HEK293 (cell line): ENCODE measurements at regions not wholly inside any gene's neighbourhood (a gene's known extent, or its start where the extent isn't known, plus 50 kb on each side); places are given as distances from the start of the nearest gene placed in this dataset.

Experiments used
- CTCF ChIA-PET: fragments of 350-600 bp; formaldehyde crosslinking; extraction: SDS; loops from one replicate; lab custom pipeline; 2021; ENCODE audit warnings: antibody characterized with exemption; lab: Yijun Ruan, JAX
- POLR2A ChIA-PET: fragments of 300-600 bp; formaldehyde crosslinking; extraction: SDS; loops from one replicate; lab custom pipeline; 2020; ENCODE audit warnings: antibody characterized with exemption, inconsistent platforms; lab: Yijun Ruan, JAX
- H3K27ac ChIP-seq: fragments of 200-500 bp; sonication (Bioruptor generic); 2 replicates; pipeline ENCODE4 v1.5.1; 2014; ENCODE audit warnings: low read depth, low read length, control low read depth, inconsistent platforms; ENCODE audit errors: extremely low read depth
- H3K36me3 ChIP-seq, 2 experiments: fragments of 200-500 bp in 1 of 2; sonication (Bioruptor generic) in 1 of 2; 1 replicate in 1 of 2; 2 replicates in 1 of 2; pipeline ENCODE4 v1.5.1; 2014 to 2017; ENCODE audit warnings: inconsistent platforms in 2 of 2, low read length in 2 of 2; ENCODE audit not compliant: control insufficient read depth in 2 of 2, insufficient read depth in 1 of 2
- H3K4me1 ChIP-seq: fragments of 200-500 bp; sonication (Bioruptor generic); 2 replicates; pipeline ENCODE4 v1.5.1; 2014; ENCODE audit warnings: mild to moderate bottlenecking, low read length, inconsistent platforms; ENCODE audit not compliant: control insufficient read depth, insufficient read depth
- H3K4me3 ChIP-seq: 2 replicates; pipeline ENCODE4 v1.5.1; 2011; ENCODE audit warnings: low read depth, mild to moderate bottlenecking, control low read depth, low read length, moderate library complexity
- H3K9me3 ChIP-seq: fragments of 200-500 bp; sonication (Bioruptor generic); 2 replicates; pipeline ENCODE4 v1.5.1; 2014; ENCODE audit warnings: low read depth, low read length, inconsistent platforms; ENCODE audit not compliant: control insufficient read depth, insufficient read depth
- CTCF ChIP-seq: fragments of 450-650 bp; formaldehyde crosslinking; IDR thresholded peaks from 2 replicates; pipeline ENCODE4 v1.5.1; 2016; ENCODE audit warnings: missing biosample characterization, missing genetic modification characterization
- GLIS1 ChIP-seq: fragments of 450-650 bp; formaldehyde crosslinking; IDR thresholded peaks from 2 replicates; pipeline ENCODE4 v1.5.1; 2016; ENCODE audit warnings: missing biosample characterization, missing genetic modification characterization
- GLIS2 ChIP-seq: fragments of 450-650 bp; formaldehyde crosslinking; IDR thresholded peaks from 2 replicates; pipeline ENCODE4 v1.5.1; 2016; ENCODE audit warnings: missing biosample characterization, missing genetic modification characterization
- MYNN ChIP-seq: fragments of 450-650 bp; formaldehyde crosslinking; IDR thresholded peaks from 2 replicates; pipeline ENCODE4 v1.5.1; 2016; ENCODE audit warnings: missing biosample characterization, missing genetic modification characterization, borderline replicate concordance
- MZF1 ChIP-seq: fragments of 450-650 bp; formaldehyde crosslinking; IDR thresholded peaks from 2 replicates; pipeline ENCODE4 v1.5.1; 2017; ENCODE audit warnings: missing biosample characterization, missing genetic modification characterization, borderline replicate concordance
- ZBTB17 ChIP-seq: fragments of 450-650 bp; formaldehyde crosslinking; IDR thresholded peaks from 2 replicates; pipeline ENCODE4 v1.5.1; 2016; ENCODE audit warnings: missing biosample characterization, missing genetic modification characterization
- ZBTB48 ChIP-seq: fragments of 450-650 bp; formaldehyde crosslinking; IDR thresholded peaks from 2 replicates; pipeline ENCODE4 v1.5.1; 2016; ENCODE audit warnings: missing biosample characterization, missing genetic modification characterization
- ZBTB6 ChIP-seq: fragments of 450-650 bp; formaldehyde crosslinking; IDR thresholded peaks from 2 replicates; pipeline ENCODE4 v1.5.1; 2017; ENCODE audit warnings: missing biosample characterization, missing genetic modification characterization
- ZFP69B ChIP-seq: fragments of 450-650 bp; formaldehyde crosslinking; IDR thresholded peaks from 2 replicates; pipeline ENCODE4 v1.5.1; 2016; ENCODE audit warnings: missing biosample characterization, missing genetic modification characterization
- ZIC2 ChIP-seq: fragments of 450-650 bp; formaldehyde crosslinking; IDR thresholded peaks from 2 replicates; pipeline ENCODE4 v1.5.1; 2016; ENCODE audit warnings: missing biosample characterization, missing genetic modification characterization
- ZNF148 ChIP-seq: fragments of 450-650 bp; formaldehyde crosslinking; IDR thresholded peaks from 2 replicates; pipeline ENCODE4 v1.5.0; 2017; ENCODE audit warnings: missing biosample characterization, missing genetic modification characterization, borderline replicate concordance
- ZNF221 ChIP-seq: fragments of 450-650 bp; formaldehyde crosslinking; IDR thresholded peaks from 2 replicates; pipeline ENCODE4 v1.5.1; 2017; ENCODE audit warnings: missing biosample characterization, missing genetic modification characterization, borderline replicate concordance
- ZNF223 ChIP-seq: fragments of 450-650 bp; formaldehyde crosslinking; IDR thresholded peaks from 2 replicates; pipeline ENCODE4 v1.5.1; 2016; ENCODE audit warnings: missing biosample characterization, missing genetic modification characterization
- ZNF23 ChIP-seq: fragments of 450-650 bp; formaldehyde crosslinking; IDR thresholded peaks from 2 replicates; pipeline ENCODE4 v1.5.1; 2016; ENCODE audit warnings: missing biosample characterization, missing genetic modification characterization, borderline replicate concordance
- ZNF26 ChIP-seq: fragments of 450-650 bp; formaldehyde crosslinking; IDR thresholded peaks from 2 replicates; pipeline ENCODE4 v1.5.1; 2016; ENCODE audit warnings: missing biosample characterization, missing genetic modification characterization
- ZNF362 ChIP-seq: fragments of 450-650 bp; formaldehyde crosslinking; IDR thresholded peaks from 2 replicates; pipeline ENCODE4 v1.5.1; 2016; ENCODE audit warnings: missing biosample characterization, missing genetic modification characterization
- ZNF366 ChIP-seq: fragments of 450-650 bp; formaldehyde crosslinking; conservative IDR thresholded peaks from 2 replicates; pipeline ENCODE4 v1.5.1; 2016; ENCODE audit warnings: missing biosample characterization, missing genetic modification characterization
- ZNF473 ChIP-seq: fragments of 450-650 bp; formaldehyde crosslinking; IDR thresholded peaks from 2 replicates; pipeline ENCODE4 v1.5.1; 2017; ENCODE audit warnings: missing biosample characterization, missing genetic modification characterization
- ZNF600 ChIP-seq: fragments of 450-650 bp; formaldehyde crosslinking; IDR thresholded peaks from 2 replicates; pipeline ENCODE4 v1.5.1; 2016; ENCODE audit warnings: missing biosample characterization, missing genetic modification characterization
- ZNF692 ChIP-seq: fragments of 450-650 bp; formaldehyde crosslinking; IDR thresholded peaks from 2 replicates; pipeline ENCODE4 v1.5.1; 2016; ENCODE audit warnings: missing biosample characterization, missing genetic modification characterization
- ZSCAN5A ChIP-seq: fragments of 450-650 bp; formaldehyde crosslinking; IDR thresholded peaks from 2 replicates; pipeline ENCODE4 v1.5.1; 2016; ENCODE audit warnings: missing biosample characterization, missing genetic modification characterization

GRCh38 chr15:70469182-70469581, 294.2 kb downstream of the UACA start (continued):
- TF ChIP-seq ZNF148 (tag by site-specific recombination) (no peak), ZNF221 (tag by site-specific recombination) (no peak), ZNF473 (no peak)

GRCh38 chr15:70466895-70467529, 296.3 kb downstream of the UACA start:
- H3K36me3 ChIP-seq = no peaks in the 10 kb centered on the region
- no peak overlapping the region for H3K4me3 ChIP-seq
- H3K27ac ChIP-seq = no peak overlapping the region
- H3K9me3 ChIP-seq = no peaks in the 10 kb centered on the region
- ChIA-PET POLR2A (interaction anchor here (0.5 to 1.3 kb wide), 6 partner anchors 10 to 405 kb away, joined by 3 to 9 read pairs (median 4); no protein-coding TSS in a partner anchor), CTCF (interaction anchor here (0.6 to 5.2 kb wide), 74 partner anchors 9 to 1423 kb away, joined by 3 to 53 read pairs (median 4); no protein-coding TSS in a partner anchor)
- TF ChIP-seq ZNF26 (tag by site-specific recombination) (no peak), ZNF692 (tag by site-specific recombination) (no peak), ZNF366 (no peak), ZFP69B (tag by site-specific recombination) (no peak), ZBTB17 (tag by site-specific recombination) (peak; percentile 90), ZNF362 (tag by site-specific recombination) (no peak), ZBTB48 (tag by site-specific recombination) (no peak), ZIC2 (tag by site-specific recombination) (peak; percentile 65), CTCF (tag by site-specific recombination) (peak; percentile 90), ZNF223 (tag by site-specific recombination) (no peak), GLIS2 (no peak), MZF1 (no peak), ZSCAN5A (tag by site-specific recombination) (no peak), GLIS1 (tag by site-specific recombination) (peak; percentile 91), ZNF23 (tag by site-specific recombination) (no peak), MYNN (tag by site-specific recombination) (no peak), ZNF600 (tag by site-specific recombination) (peak; percentile 93), ZBTB6 (tag by site-specific recombination) (peak; percentile 97)
- no peaks in the 10 kb centered on the region for H3K4me1 ChIP-seq
